ENCODE measurements at regions not wholly inside any gene's neighbourhood (a gene's known extent, or its start where the extent isn't known, plus 50 kb on each side); places are given as distances from the start of the nearest gene placed in this dataset.

DNA sequence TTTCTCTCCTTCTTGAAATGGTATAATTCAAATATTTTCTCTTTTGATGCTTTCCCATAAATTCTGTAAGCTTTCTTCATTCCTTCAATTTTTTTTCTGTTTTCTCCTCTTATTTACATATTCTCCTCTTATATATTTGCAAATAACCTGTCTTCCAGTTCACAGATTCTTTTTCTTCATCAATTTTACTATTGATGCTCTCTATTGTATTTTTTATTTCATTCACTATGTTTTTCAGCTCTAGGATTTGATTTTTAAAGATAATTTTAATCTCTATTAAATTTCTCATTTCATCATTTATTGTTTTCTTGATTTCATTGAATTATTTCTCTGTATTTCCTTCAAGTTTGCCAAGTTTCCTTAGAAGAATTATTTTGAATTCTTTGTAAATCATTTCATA, 54.0 kb upstream of the PRPS1L1 start:
- no peak overlapping the region for H3K27ac ChIP-seq (ENCODE audit: extremely low read length, insufficient read depth, low read length)
- no peaks in the 10 kb centered on the region for H3K4me1 ChIP-seq (ENCODE audit: insufficient read depth, low read length)
- no peaks in the 10 kb centered on the region for H3K36me3 ChIP-seq (replicated peaks in 1 of 2; ENCODE audit: control insufficient read depth in 1 of 2, insufficient read depth in 2 of 2, low read length in 2 of 2)
- in situ Hi-C loops (cut with HindIII; ENCODE audit: extremely low pct_ligation_motif_present, low pct_unique_long_range_greater_than_20kb): no loop called here
- CTCF ChIA-PET (ENCODE audit: low intra/inter-chr PET ratio, low total read pairs): no interaction called here
- H3K4me2 ChIP-seq (ENCODE audit: low read depth, low read length): no peak overlapping the region
- peaks cover 18% of the 10 kb centered on the region; the same call in 1 of the 2 replicates for H3K9me3 ChIP-seq (ENCODE audit: low read length)
- no peaks in the 10 kb centered on the region for H4K20me1 ChIP-seq (ENCODE audit: insufficient read depth, low read length)
- FAIRE-seq: no peak
- no peak overlapping the region for H3K9ac ChIP-seq (ENCODE audit: insufficient read depth, low read depth, low read length)
- TF ChIP-seq THYN1 (CRISPR knock-in tag; IDR thresholded peaks at IDR 0.05; ENCODE audit: borderline replicate concordance, low read depth) (no peak), ZBTB1 (CRISPR knock-in tag; IDR thresholded peaks at IDR 0.05; ENCODE audit: borderline replicate concordance) (no peak), EZH2 (conservative IDR thresholded peaks at IDR 0.05; ENCODE audit: low read depth, low read length) (no peak), ZNF296 (CRISPR knock-in tag; conservative IDR thresholded peaks at IDR 0.05) (no peak), ZNF619 (CRISPR knock-in tag; IDR thresholded peaks at IDR 0.05) (no peak), KLF16 (CRISPR knock-in tag; IDR thresholded peaks at IDR 0.05) (no peak), SMARCC2 (IDR thresholded peaks at IDR 0.05) (no peak), ZNF607 (CRISPR knock-in tag; IDR thresholded peaks at IDR 0.05; ENCODE audit: borderline replicate concordance) (no peak), ZFX (CRISPR knock-in tag; IDR thresholded peaks at IDR 0.05; ENCODE audit: low read depth) (no peak), ZNF589 (CRISPR knock-in tag; conservative IDR thresholded peaks at IDR 0.05) (no peak), ZFP37 (CRISPR knock-in tag; IDR thresholded peaks at IDR 0.05; ENCODE audit: borderline replicate concordance) (no peak)
- TF ChIP-seq, protein P1, sequence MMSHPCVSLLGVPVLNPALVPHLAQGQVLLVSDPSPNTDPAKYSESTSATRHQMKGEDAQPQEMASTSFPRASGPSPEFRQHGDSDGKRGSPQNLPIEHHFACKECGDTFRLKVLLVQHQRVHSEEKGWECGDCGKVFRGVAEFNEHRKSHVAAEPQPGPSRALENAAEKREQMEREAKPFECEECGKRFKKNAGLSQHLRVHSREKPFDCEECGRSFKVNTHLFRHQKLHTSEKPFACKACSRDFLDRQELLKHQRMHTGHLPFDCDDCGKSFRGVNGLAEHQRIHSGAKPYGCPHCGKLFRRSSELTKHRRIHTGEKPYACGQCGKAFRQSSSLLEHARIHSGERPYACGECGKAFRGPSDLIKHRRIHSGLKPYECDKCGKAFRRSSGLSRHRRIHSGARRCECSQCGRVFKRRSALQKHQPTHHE (CRISPR knock-in tag; IDR thresholded peaks at IDR 0.05; ENCODE audit: borderline replicate concordance): no peak
- TF ChIP-seq, protein P2, sequence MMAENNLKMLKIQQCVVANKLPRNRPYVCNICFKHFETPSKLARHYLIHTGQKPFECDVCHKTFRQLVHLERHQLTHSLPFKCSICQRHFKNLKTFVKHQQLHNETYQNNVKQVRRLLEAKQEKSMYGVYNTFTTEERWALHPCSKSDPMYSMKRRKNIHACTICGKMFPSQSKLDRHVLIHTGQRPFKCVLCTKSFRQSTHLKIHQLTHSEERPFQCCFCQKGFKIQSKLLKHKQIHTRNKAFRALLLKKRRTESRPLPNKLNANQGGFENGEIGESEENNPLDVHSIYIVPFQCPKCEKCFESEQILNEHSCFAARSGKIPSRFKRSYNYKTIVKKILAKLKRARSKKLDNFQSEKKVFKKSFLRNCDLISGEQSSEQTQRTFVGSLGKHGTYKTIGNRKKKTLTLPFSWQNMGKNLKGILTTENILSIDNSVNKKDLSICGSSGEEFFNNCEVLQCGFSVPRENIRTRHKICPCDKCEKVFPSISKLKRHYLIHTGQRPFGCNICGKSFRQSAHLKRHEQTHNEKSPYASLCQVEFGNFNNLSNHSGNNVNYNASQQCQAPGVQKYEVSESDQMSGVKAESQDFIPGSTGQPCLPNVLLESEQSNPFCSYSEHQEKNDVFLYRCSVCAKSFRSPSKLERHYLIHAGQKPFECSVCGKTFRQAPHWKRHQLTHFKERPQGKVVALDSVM (CRISPR knock-in tag; IDR thresholded peaks at IDR 0.05): no peak
- TF ChIP-seq, protein P3, sequence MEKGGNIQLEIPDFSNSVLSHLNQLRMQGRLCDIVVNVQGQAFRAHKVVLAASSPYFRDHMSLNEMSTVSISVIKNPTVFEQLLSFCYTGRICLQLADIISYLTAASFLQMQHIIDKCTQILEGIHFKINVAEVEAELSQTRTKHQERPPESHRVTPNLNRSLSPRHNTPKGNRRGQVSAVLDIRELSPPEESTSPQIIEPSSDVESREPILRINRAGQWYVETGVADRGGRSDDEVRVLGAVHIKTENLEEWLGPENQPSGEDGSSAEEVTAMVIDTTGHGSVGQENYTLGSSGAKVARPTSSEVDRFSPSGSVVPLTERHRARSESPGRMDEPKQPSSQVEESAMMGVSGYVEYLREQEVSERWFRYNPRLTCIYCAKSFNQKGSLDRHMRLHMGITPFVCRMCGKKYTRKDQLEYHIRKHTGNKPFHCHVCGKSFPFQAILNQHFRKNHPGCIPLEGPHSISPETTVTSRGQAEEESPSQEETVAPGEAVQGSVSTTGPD (CRISPR knock-in tag; IDR thresholded peaks at IDR 0.05): no peak
- no peaks in the 10 kb centered on the region for H3K79me2 ChIP-seq (ENCODE audit: insufficient read depth, low read length)
- H2AFZ ChIP-seq (ENCODE audit: low read length): no peak overlapping the region
- POLR2A ChIA-PET: no interaction called here
- DNase-seq (ENCODE audit: low spot score): no peak
- H3K4me3 ChIP-seq (replicated peaks in 1 of 3; ENCODE audit: insufficient read depth in 1 of 3, low read depth in 2 of 3, low read length in 3 of 3): no peak overlapping the region
- BruUV-seq (replicated peaks): no TSS peak
- ATAC-seq: no peak
- peaks cover 0 to 12% of the 10 kb centered on the region in 2 experiments; a peak in 2 of 5 replicates for H3K27me3 ChIP-seq (ENCODE audit: control insufficient read depth in 1 of 2, insufficient read depth in 2 of 2, low read length in 2 of 2)
- intact Hi-C loops (cut with micrococcal nuclease; ENCODE audit: unreplicated experiment): no loop called here
